ENCODE measurements at regions not wholly inside any gene's neighbourhood (a gene's known extent, or its start where the extent isn't known, plus 50 kb on each side); places are given as distances from the start of the nearest gene placed in this dataset.
"Not testable (repeated sequence)": the region's sequence is repeated elsewhere in the genome, so short reads cannot be mapped to it uniquely, and the experiment has no call there.

- TF ChIP-seq CTCF (IDR thresholded peaks at IDR 0.05; ENCODE audit: unreplicated experiment), result no peak
- H3K4me1 Mint-ChIP-seq, result peaks cover 16% of the 10 kb centered on the region
- H3K9me3 Mint-ChIP-seq, result peaks cover 11% of the 10 kb centered on the region
- no peaks in the 10 kb centered on the region for H3K27me3 Mint-ChIP-seq (ENCODE audit: low read depth)
- H3K4me3 Mint-ChIP-seq, result no peak overlapping the region
- DNase-seq (ENCODE audit: low spot score in 2 of 2, unreplicated experiment in 2 of 2), result no peak
- H3K27ac Mint-ChIP-seq, result no peak overlapping the region
- H3K36me3 Mint-ChIP-seq, result no peaks in the 10 kb centered on the region
Measured at GRCh38 chr1:184820218-184820750, 65.6 kb upstream of the EDEM3 start.

GRCh38 chr1:184818646-184819045 is 64.0 kb upstream of the EDEM3 start:
- Mint-ChIP-seq H3K4me1 (peaks cover 13% of the 10 kb centered on the region), H3K4me3 (no peak overlapping the region), H3K36me3 (peaks cover 2% of the 10 kb centered on the region), H3K9me3 (peaks cover 22% of the 10 kb centered on the region), H3K27ac (no peak overlapping the region), H3K27me3 (ENCODE audit: low read depth) (no peaks in the 10 kb centered on the region)
- DNase-seq (ENCODE audit: low spot score in 2 of 2, unreplicated experiment in 2 of 2), result no peak
- TF ChIP-seq CTCF (IDR thresholded peaks at IDR 0.05; ENCODE audit: unreplicated experiment), result no peak

- not testable (repeated sequence) for H3K27me3 Mint-ChIP-seq (ENCODE audit: low read depth); H3K27ac Mint-ChIP-seq; H3K4me1 Mint-ChIP-seq; H3K4me3 Mint-ChIP-seq; DNase-seq (ENCODE audit: low spot score in 2 of 2, unreplicated experiment in 2 of 2); H3K36me3 Mint-ChIP-seq
- peaks cover 31% of the 10 kb centered on the region for H3K9me3 Mint-ChIP-seq
Measured at GRCh38 chr1:184817003-184817402, 62.3 kb upstream of the EDEM3 start.

GRCh38 chr1:184813528-184814089 is 59.0 kb upstream of the EDEM3 start:
- Mint-ChIP-seq H3K4me1 (no peaks in the 10 kb centered on the region), H3K27ac (no peak overlapping the region), H3K4me3 (no peak overlapping the region), H3K36me3 (peaks cover 2% of the 10 kb centered on the region), H3K27me3 (ENCODE audit: low read depth) (no peaks in the 10 kb centered on the region), H3K9me3 (peaks cover 31% of the 10 kb centered on the region)
- no peak for TF ChIP-seq CTCF (IDR thresholded peaks at IDR 0.05; ENCODE audit: unreplicated experiment)
- DNase-seq (ENCODE audit: low spot score in 2 of 2, unreplicated experiment in 2 of 2), result no peak

- H3K27me3 Mint-ChIP-seq (ENCODE audit: low read depth), result no peaks in the 10 kb centered on the region
- no peak overlapping the region for H3K4me3 Mint-ChIP-seq
- no peaks in the 10 kb centered on the region for H3K4me1 Mint-ChIP-seq
- TF ChIP-seq CTCF (IDR thresholded peaks at IDR 0.05; ENCODE audit: unreplicated experiment), result no peak
- H3K27ac Mint-ChIP-seq, result no peak overlapping the region
- peaks cover 2% of the 10 kb centered on the region for H3K36me3 Mint-ChIP-seq
- H3K9me3 Mint-ChIP-seq, result peaks cover 28% of the 10 kb centered on the region
- no peak for DNase-seq (ENCODE audit: low spot score in 2 of 2, unreplicated experiment in 2 of 2)
Measured at GRCh38 chr1:184811439-184812111, 56.9 kb upstream of the EDEM3 start.

- H3K27ac Mint-ChIP-seq, result no peak overlapping the region
- no peaks in the 10 kb centered on the region for H3K27me3 Mint-ChIP-seq (ENCODE audit: low read depth)
- no peak for DNase-seq (ENCODE audit: low spot score in 2 of 2, unreplicated experiment in 2 of 2)
- H3K36me3 Mint-ChIP-seq, result peaks cover 2% of the 10 kb centered on the region
- no peak for TF ChIP-seq CTCF (IDR thresholded peaks at IDR 0.05; ENCODE audit: unreplicated experiment)
- no peak overlapping the region for H3K4me3 Mint-ChIP-seq
- peaks cover 24% of the 10 kb centered on the region for H3K9me3 Mint-ChIP-seq
- H3K4me1 Mint-ChIP-seq, result no peaks in the 10 kb centered on the region
Measured at GRCh38 chr1:184810735-184811343, 56.2 kb upstream of the EDEM3 start.

Measured in mesothelial cell of epicardium (in vitro differentiated cells).